ENCODE measurements at regions not wholly inside any gene's neighbourhood (a gene's known extent, or its start where the extent isn't known, plus 50 kb on each side); places are given as distances from the start of the nearest gene placed in this dataset.

DNA sequence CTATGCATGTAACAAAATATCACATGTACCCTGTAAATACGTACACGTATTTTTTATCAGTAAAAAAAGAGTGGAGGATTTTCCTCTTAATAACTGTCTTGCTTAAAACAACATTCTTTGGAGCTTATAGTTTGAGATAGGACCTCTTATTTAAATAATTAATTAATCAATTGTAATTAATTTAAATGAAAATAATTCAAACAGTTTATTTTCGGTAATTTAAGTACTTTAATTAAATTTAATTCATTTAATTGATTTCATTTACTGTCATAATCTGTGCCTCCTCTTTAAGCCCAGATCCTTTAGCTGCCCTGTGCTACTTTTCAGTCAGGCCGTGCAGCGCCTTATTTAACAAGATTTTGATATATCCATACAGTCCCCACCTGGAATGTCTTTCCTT, 427.0 kb downstream of the HLX start:
- peak overlapping the region; percentile 64 for H3K27ac ChIP-seq
- TF ChIP-seq ZFX (IDR thresholded peaks at IDR 0.05): no peak
- no peak for TF ChIP-seq CTCF (conservative IDR thresholded peaks at IDR 0.05)

DNA sequence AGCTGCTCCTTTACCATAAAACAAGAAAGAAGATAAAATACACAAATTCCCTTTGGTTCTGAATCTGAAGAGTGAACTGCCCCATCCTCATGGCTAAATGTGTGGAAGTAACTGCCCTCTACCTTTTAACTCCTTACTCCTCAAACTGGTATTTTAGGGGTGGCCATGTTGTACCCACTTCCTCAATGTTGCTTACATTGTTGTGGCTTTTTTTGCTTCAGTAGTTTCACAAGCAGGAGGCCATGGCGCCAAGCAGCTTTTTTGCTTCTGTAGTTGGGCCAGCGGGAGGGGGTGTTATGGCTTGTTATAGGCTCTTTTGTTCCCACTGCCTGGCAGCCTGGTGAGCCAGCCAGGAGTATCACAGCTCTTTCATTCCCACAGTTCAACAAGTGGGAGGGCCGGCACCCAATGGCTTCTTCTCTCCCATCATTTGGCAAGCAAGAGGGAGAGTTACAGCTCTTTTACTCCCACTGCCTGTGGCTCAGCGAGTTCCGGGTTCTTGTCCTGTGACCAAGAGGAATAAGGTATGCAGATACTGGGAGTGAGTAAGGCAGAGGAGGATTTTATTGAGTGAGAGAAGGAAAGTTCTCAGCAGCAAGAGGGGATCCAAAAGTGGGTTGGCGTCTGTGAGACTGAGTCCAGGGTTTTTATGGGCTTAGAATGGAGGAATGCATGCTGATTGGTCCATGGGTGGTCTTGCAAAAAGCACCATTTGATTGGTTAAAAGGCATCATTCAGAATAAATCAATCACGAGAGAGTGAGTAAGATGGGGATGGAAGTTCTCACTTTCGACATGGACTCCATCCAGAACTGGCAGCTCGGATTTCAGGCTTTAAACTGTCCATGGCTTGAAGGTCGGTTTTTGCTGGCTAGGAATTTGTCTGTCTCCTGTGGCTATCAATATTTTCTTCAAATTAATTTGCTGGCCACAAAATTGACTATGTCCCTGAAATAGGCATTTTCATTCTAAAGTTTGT, 429.6 kb downstream of the HLX start:
- H3K27ac ChIP-seq: peak overlapping the region; percentile 67
- TF ChIP-seq ZFX (IDR thresholded peaks at IDR 0.05): no peak
- no peak for TF ChIP-seq CTCF (conservative IDR thresholded peaks at IDR 0.05)

GRCh38 chr1:221309723-221310122, 430.5 kb downstream of the HLX start:
- TF ChIP-seq ZFX (IDR thresholded peaks at IDR 0.05) (no peak), CTCF (conservative IDR thresholded peaks at IDR 0.05) (no peak)

DNA sequence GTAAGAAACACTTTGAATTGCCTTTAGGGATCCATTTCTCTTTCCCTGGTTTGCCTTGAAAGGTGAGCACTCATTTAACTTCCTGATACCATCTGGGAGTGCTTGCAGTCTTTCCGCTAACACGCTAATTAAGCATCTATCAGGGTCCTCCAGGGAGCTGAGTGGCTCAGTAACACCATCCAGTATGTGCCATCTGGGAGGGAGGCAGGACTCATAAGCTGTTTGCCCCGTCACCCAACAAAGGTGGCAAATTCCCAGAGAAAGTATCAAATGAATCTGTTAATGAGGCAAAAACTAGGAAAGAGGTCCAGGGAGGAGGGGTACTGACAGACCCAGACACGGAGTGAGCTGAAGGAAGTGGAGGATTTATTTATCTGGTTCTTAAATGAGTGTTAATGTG, 430.9 kb downstream of the HLX start:
- TF ChIP-seq ZFX (IDR thresholded peaks at IDR 0.05): no peak
- no peak for TF ChIP-seq CTCF (conservative IDR thresholded peaks at IDR 0.05)
- H3K27ac ChIP-seq: peak overlapping the region; percentile 25; the same call in 1 of the 2 replicates

More at GRCh38 chr1:221309723-221310122, 430.5 kb downstream of the HLX start:
- H3K27ac ChIP-seq: no peak overlapping the region

DNA sequence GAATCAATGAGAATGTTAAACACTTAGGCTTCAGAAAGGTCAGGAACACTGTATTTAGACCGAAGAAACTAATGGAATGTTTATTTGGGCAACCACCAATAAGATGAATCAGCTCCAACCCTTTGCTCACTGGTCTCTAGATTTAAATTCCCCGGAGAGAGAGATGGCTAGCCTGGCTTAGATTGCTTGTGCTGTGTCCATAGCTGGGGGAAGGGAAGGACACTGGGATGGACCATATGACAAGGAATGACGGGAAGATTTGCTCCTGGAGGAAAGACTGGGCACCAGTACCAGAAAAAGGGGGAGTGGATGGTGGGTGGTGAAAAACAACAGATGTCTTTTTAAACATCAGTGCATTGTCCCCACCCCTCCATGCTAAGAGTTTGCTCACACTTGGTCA, 426.6 kb downstream of the DUSP10 start:
- TF ChIP-seq ZFX (IDR thresholded peaks at IDR 0.05) (no peak), CTCF (conservative IDR thresholded peaks at IDR 0.05) (no peak)
- H3K27ac ChIP-seq: no peak overlapping the region

- peak overlapping the region; percentile 22; the same call in 1 of the 2 replicates for H3K27ac ChIP-seq
Observed at GRCh38 chr1:221316491-221317056, 425.3 kb downstream of the DUSP10 start.

More at GRCh38 chr1:221316491-221317056, 425.3 kb downstream of the DUSP10 start:
- TF ChIP-seq ZFX (IDR thresholded peaks at IDR 0.05) (no peak), CTCF (conservative IDR thresholded peaks at IDR 0.05) (no peak)
